Uterus (tissue), 2 donors: ENCODE measurements at regions not wholly inside any gene's neighbourhood (a gene's known extent, or its start where the extent isn't known, plus 50 kb on each side); places are given as distances from the start of the nearest gene placed in this dataset.

Experiments used
- CTCF ChIP-seq, 4 experiments: fragments of 200-600 bp in 2 of 4; fragments of 450-650 bp in 2 of 4; sonication (generic) in 2 of 4; IDR thresholded peaks; one replicate each; pipeline ENCODE4 v1.5.1; 2016 to 2019; ENCODE audit warnings: antibody characterized with exemption in 4 of 4, mild to moderate bottlenecking in 2 of 4, moderate library complexity in 1 of 4
- POLR2A ChIP-seq, 2 donors: fragments of 450-650 bp; IDR thresholded peaks; one replicate each; pipeline ENCODE4 v1.6.1; 2016; ENCODE audit warnings: antibody characterized with exemption in 2 of 2, mild to moderate bottlenecking in 1 of 2, moderate library complexity in 1 of 2

- TF ChIP-seq CTCF (IDR thresholded peaks at IDR 0.05), result no peak
- TF ChIP-seq POLR2A (IDR thresholded peaks at IDR 0.05), result no peak
Measured at GRCh38 chr5:5882706-5883105, 460.2 kb downstream of the ICE1 start.
